HepG2 (cell line): ENCODE measurements at regions not wholly inside any gene's neighbourhood (a gene's known extent, or its start where the extent isn't known, plus 50 kb on each side); places are given as distances from the start of the nearest gene placed in this dataset.

Experiments used
- ATAC-seq: fragments of 200-7000 bp; cut with Tn5 transposase; 3 replicates; pipeline ENCODE4 v1.9.1; 2020; ENCODE audit warnings: mild to moderate bottlenecking, moderate library complexity
- BruUV-seq: library from RNA; stranded (reverse); fragments of 400-500 nt; replicated peaks from 2 replicates; lab custom pipeline; 2021; lab: Mats Ljungman, UMichigan
- CTCF ChIA-PET: fragments of 300-600 bp; formaldehyde crosslinking; extraction: SDS; loops from one replicate; lab custom pipeline; 2021; ENCODE audit warnings: low total read pairs, inconsistent platforms, low intra/inter-chr PET ratio; lab: Yijun Ruan, JAX
- POLR2A ChIA-PET: fragments of 350-600 bp; sonication (Branson Sonifier 250); formaldehyde crosslinking; loops from one replicate; lab custom pipeline; 2020; ENCODE audit warnings: antibody characterized with exemption, inconsistent platforms; lab: Yijun Ruan, JAX
- DNase-seq: peaks from one replicate; pipeline ENCODE4 v3.0.0-alpha.2; 2015; ENCODE audit warnings: low spot score
- FAIRE-seq: peaks from 3 replicates; lab custom pipeline; 2011; peaks lifted over from hg19 to GRCh38; lab: Jason Lieb, UNC
- H2AFZ ChIP-seq: one replicate; pipeline ENCODE4 v1.6.1; 2011; ENCODE audit warnings: low read length, inconsistent platforms
- H3K27ac ChIP-seq: fragments of 300-600 bp; 3 replicates; pipeline ENCODE4 v1.8.0; 2011; ENCODE audit warnings: mixed run types, mild to moderate bottlenecking, mixed read lengths, low read length, inconsistent platforms; ENCODE audit not compliant: insufficient read depth; ENCODE audit errors: extremely low read length
- H3K27me3 ChIP-seq, 2 experiments: fragments of 200-600 bp in 1 of 2; 2 replicates in 1 of 2; 3 replicates in 1 of 2; pipeline versions ENCODE4 v1.6.0 to v1.8.0; 2011; ENCODE audit warnings: low read length in 2 of 2, mild to moderate bottlenecking in 2 of 2, moderate library complexity in 2 of 2, inconsistent platforms in 1 of 2; ENCODE audit not compliant: insufficient read depth in 2 of 2, control insufficient read depth in 1 of 2
- H3K36me3 ChIP-seq, 2 experiments: fragments of 200-600 bp in 1 of 2; replicated peaks in 1 of 2; 2 replicates in 1 of 2; 3 replicates in 1 of 2; pipeline versions ENCODE4 v1.5.1 to v1.8.0; 2011; ENCODE audit warnings: low read length in 2 of 2, inconsistent platforms in 1 of 2; ENCODE audit not compliant: insufficient read depth in 2 of 2, control insufficient read depth in 1 of 2
- H3K4me1 ChIP-seq: 2 replicates; pipeline ENCODE4 v1.5.1; 2012; ENCODE audit warnings: low read length, inconsistent platforms; ENCODE audit not compliant: insufficient read depth
- H3K4me2 ChIP-seq: 2 replicates; pipeline ENCODE4 v1.6.0; 2011; ENCODE audit warnings: low read depth, low read length, inconsistent platforms
- H3K4me3 ChIP-seq, 3 experiments: fragments of 200-600 bp in 1 of 3; sonication (generic), shearing (Covaris generic) in 1 of 3; replicated peaks in 1 of 3; 2 replicates each; pipeline ENCODE4 v1.5.1; 2011 to 2016; ENCODE audit warnings: low read length in 3 of 3, inconsistent platforms in 2 of 3, low read depth in 2 of 3, mild to moderate bottlenecking in 2 of 3, control low read depth in 1 of 3, mixed read lengths in 1 of 3; ENCODE audit not compliant: insufficient read depth in 1 of 3
- H3K79me2 ChIP-seq: one replicate; pipeline ENCODE4 v1.6.1; 2011; ENCODE audit warnings: low read length, inconsistent platforms; ENCODE audit not compliant: insufficient read depth
- H3K9ac ChIP-seq: 2 replicates; pipeline ENCODE4 v1.6.0; 2011; ENCODE audit warnings: mild to moderate bottlenecking, low read depth, low read length, inconsistent platforms; ENCODE audit not compliant: insufficient read depth
- H3K9me3 ChIP-seq: 2 replicates; pipeline ENCODE4 v1.5.1; 2012; ENCODE audit warnings: mild to moderate bottlenecking, low read length
- H4K20me1 ChIP-seq: 2 replicates; pipeline ENCODE4 v1.6.0; 2011; ENCODE audit warnings: inconsistent platforms, mild to moderate bottlenecking, low read length, moderate library complexity; ENCODE audit not compliant: insufficient read depth
- ELF3 ChIP-seq: IDR thresholded peaks from 2 replicates; pipeline ENCODE4 v1.6.1; 2016; ENCODE audit warnings: missing genetic modification reagents, missing compliant biosample characterization
- FOXA3 ChIP-seq: IDR thresholded peaks from 2 replicates; pipeline ENCODE4 v1.6.1; 2016; ENCODE audit warnings: missing genetic modification reagents, missing compliant biosample characterization
- HIVEP1 ChIP-seq: sonication (generic); formaldehyde crosslinking; IDR thresholded peaks from 2 replicates; pipeline ENCODE4 v1.4.0; 2020; ENCODE audit warnings: mild to moderate bottlenecking, missing genetic modification reagents
- HMGA1 ChIP-seq: sonication (generic); formaldehyde crosslinking; conservative IDR thresholded peaks from 2 replicates; pipeline ENCODE4 v1.4.0; 2020; ENCODE audit warnings: missing genetic modification reagents
- HNRNPK ChIP-seq: fragments of 200-400 bp; formaldehyde crosslinking; IDR thresholded peaks from 2 replicates; pipeline ENCODE4 v1.6.1; 2018; ENCODE audit warnings: low read length, low read depth, moderate library complexity, mild to moderate bottlenecking; ENCODE audit not compliant: poor library complexity, severe bottlenecking
- MED13 ChIP-seq: sonication (generic); formaldehyde crosslinking; IDR thresholded peaks from 2 replicates; pipeline ENCODE4 v1.5.0; 2020; ENCODE audit warnings: missing genetic modification reagents
- MNT ChIP-seq: fragments of 450-650 bp; IDR thresholded peaks from 2 replicates; pipeline ENCODE4 v1.6.1; 2016
- NFKBIZ ChIP-seq: IDR thresholded peaks from 2 replicates; pipeline ENCODE4 v1.6.1; 2018; ENCODE audit warnings: missing genetic modification reagents, missing compliant biosample characterization
- WIZ ChIP-seq: sonication (generic); formaldehyde crosslinking; IDR thresholded peaks from 2 replicates; pipeline ENCODE4 v1.5.1; 2020; ENCODE audit warnings: mild to moderate bottlenecking, missing genetic modification reagents
- ZBTB49 ChIP-seq: sonication (generic); formaldehyde crosslinking; IDR thresholded peaks from 2 replicates; pipeline ENCODE4 v1.4.0; 2020; ENCODE audit warnings: missing genetic modification reagents, borderline replicate concordance
- ZNF609 ChIP-seq: sonication (generic); formaldehyde crosslinking; IDR thresholded peaks from 2 replicates; pipeline ENCODE4 v1.4.0; 2020; ENCODE audit warnings: mild to moderate bottlenecking, missing genetic modification reagents, borderline replicate concordance
- ZSCAN25 ChIP-seq: sonication (generic); formaldehyde crosslinking; IDR thresholded peaks from 2 replicates; pipeline ENCODE4 v1.8.0; 2022; ENCODE audit warnings: mild to moderate bottlenecking, missing genetic modification reagents
- ZSCAN5A ChIP-seq: sonication (generic); formaldehyde crosslinking; IDR thresholded peaks from 2 replicates; pipeline ENCODE4 v1.8.0; 2022; ENCODE audit warnings: mild to moderate bottlenecking, missing genetic modification reagents, borderline replicate concordance
- WGBS: methylation state at CpG from one replicate; pipeline ENCODE4 v1.1.6; 2017; ENCODE audit warnings: low lambda C conversion rate; 5-methylcytosine and 5-hydroxymethylcytosine counted together
- in situ Hi-C: cut with HindIII; loops from 2 replicates; pipeline ENCODE4 v1.10.0; 2017; ENCODE audit warnings: low pct_unique_long_range_greater_than_20kb; ENCODE audit not compliant: extremely low pct_ligation_motif_present
- intact Hi-C: fragments of 100-400 bp; cut with micrococcal nuclease; formaldehyde crosslinking; loops from one replicate; pipeline ENCODE4 v1.10.0; 2022; ENCODE audit not compliant: unreplicated experiment
- TF ChIP-seq, protein P1 (sequence below): sonication (generic); formaldehyde crosslinking; IDR thresholded peaks from 2 replicates; pipeline ENCODE4 v1.4.0; 2020; ENCODE audit warnings: missing genetic modification reagents

- 71% methylated on average over 1 of the region's 1 CpG for WGBS
- Histone ChIP-seq H3K79me2 (no peaks in the 10 kb centered on the region), H3K9ac (no peak overlapping the region), H4K20me1 (no peaks in the 10 kb centered on the region), H2AFZ (no peak overlapping the region), H3K27me3 (no peaks in the 10 kb centered on the region), H3K4me2 (no peak overlapping the region), H3K27ac (no peak overlapping the region), H3K9me3 (peaks cover 35% of the 10 kb centered on the region), H3K4me1 (no peaks in the 10 kb centered on the region), H3K36me3 (no peaks in the 10 kb centered on the region), H3K4me3 (no peak overlapping the region)
- FAIRE-seq (no peak), DNase-seq (no peak), ATAC-seq (no peak)
- intact Hi-C loops, result no loop called here
- in situ Hi-C loops, result no loop called here
- ChIA-PET POLR2A (no interaction called here), CTCF (no interaction called here)
- BruUV-seq, result no TSS peak
- no peak for TF ChIP-seq FOXA3 (CRISPR knock-in tag)
- no peak for TF ChIP-seq NFKBIZ (CRISPR knock-in tag)
- no peak for TF ChIP-seq ELF3 (CRISPR knock-in tag)
- TF ChIP-seq ZSCAN25, result no peak
- no peak for TF ChIP-seq MED13 (CRISPR knock-in tag)
- no peak for TF ChIP-seq HNRNPK
- TF ChIP-seq ZNF609 (CRISPR knock-in tag), result no peak
- TF ChIP-seq HIVEP1, result no peak
- no peak for TF ChIP-seq ZSCAN5A (CRISPR knock-in tag)
- TF ChIP-seq, protein P1, sequence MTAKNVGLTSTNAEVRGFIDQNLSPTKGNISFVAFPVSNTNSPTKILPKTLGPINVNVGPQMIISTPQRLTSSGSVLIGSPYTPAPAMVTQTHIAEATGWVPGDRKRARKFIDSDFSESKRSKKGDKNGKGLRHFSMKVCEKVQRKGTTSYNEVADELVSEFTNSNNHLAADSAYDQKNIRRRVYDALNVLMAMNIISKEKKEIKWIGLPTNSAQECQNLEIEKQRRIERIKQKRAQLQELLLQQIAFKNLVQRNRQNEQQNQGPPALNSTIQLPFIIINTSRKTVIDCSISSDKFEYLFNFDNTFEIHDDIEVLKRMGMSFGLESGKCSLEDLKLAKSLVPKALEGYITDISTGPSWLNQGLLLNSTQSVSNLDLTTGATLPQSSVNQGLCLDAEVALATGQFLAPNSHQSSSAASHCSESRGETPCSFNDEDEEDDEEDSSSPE (CRISPR knock-in tag), result no peak
- no peak for TF ChIP-seq MNT
- no peak for TF ChIP-seq ZBTB49 (CRISPR knock-in tag)
- no peak for TF ChIP-seq HMGA1 (CRISPR knock-in tag)
- TF ChIP-seq WIZ (CRISPR knock-in tag), result no peak
Measured at GRCh38 chr2:122908159-122908558, 1116.9 kb upstream of the CNTNAP5 start.
